ENCODE measurements at regions not wholly inside any gene's neighbourhood (a gene's known extent, or its start where the extent isn't known, plus 50 kb on each side); places are given as distances from the start of the nearest gene placed in this dataset.

DNA sequence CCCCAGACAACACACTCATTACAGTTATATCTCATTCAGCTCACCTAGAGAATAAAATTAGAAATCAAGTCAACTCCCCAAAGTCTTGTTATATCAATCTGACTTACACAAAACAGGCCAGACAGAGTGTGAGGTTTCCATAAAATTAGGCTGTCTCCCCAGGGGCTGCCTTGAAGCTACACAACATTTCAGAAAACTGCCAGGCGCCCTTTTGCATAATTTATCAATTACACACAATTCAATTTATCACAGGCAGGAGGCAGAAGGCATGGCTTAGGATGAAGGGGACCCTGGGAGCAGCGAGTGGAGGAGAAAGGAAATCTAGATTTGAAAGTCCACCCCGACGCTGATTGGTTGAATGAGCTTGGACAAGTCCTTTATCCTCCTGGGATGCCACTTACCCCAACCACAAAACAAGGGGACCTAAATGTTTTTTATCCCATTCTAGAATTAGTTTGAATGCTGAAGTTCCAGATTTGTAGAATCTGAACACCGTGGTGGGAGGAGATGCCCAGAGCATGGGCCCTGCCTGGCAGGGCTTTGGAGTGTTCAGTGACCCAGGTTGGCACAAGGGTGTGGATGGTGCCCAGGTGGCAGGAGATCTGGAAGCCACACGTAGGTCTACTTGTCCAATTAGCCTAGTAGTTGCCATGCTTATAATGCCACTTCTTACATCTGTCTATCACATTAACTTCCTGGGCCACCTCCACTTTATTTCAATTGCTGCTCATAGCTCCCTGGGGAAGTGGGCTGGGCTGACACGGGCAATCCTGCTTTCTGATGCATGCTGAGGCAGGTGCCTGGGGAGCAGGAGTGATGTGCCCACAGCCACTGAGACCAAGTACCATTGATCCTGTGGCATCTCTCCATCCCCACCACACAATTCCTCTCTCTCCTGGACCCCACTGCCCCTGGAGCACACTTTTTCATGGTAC, 119.8 kb upstream of the TLE3 start:
- DNase-seq (ENCODE audit: low spot score) = no peak
- TF ChIP-seq, protein P1, sequence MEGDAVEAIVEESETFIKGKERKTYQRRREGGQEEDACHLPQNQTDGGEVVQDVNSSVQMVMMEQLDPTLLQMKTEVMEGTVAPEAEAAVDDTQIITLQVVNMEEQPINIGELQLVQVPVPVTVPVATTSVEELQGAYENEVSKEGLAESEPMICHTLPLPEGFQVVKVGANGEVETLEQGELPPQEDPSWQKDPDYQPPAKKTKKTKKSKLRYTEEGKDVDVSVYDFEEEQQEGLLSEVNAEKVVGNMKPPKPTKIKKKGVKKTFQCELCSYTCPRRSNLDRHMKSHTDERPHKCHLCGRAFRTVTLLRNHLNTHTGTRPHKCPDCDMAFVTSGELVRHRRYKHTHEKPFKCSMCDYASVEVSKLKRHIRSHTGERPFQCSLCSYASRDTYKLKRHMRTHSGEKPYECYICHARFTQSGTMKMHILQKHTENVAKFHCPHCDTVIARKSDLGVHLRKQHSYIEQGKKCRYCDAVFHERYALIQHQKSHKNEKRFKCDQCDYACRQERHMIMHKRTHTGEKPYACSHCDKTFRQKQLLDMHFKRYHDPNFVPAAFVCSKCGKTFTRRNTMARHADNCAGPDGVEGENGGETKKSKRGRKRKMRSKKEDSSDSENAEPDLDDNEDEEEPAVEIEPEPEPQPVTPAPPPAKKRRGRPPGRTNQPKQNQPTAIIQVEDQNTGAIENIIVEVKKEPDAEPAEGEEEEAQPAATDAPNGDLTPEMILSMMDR (IDR thresholded peaks at IDR 0.05) = no peak
- no peak for ATAC-seq (ENCODE audit: low FRiP score)

DNA sequence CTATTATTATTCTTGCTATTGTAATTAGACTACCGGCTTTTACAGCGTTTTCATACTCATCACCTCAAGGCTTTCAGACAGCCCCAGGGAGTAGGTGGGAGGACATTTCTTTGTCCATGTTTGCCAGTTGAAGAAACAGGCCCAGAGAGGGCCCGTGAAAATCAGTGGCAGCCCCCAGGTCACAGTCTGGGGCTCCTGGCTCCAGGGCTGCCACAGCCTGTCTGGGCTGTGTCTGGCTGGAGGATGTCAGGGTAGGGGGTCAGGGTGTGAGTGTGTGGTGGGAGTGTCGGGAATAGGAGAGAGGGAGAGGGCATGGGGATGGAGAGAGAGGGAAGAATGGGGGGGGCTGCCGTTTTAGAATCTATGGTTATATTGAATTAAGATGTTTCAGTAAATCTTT, 118.2 kb upstream of the TLE3 start:
- DNase-seq (ENCODE audit: low spot score) (no peak), ATAC-seq (ENCODE audit: low FRiP score) (no peak)
- TF ChIP-seq, protein P1 (IDR thresholded peaks at IDR 0.05) = no peak

DNA sequence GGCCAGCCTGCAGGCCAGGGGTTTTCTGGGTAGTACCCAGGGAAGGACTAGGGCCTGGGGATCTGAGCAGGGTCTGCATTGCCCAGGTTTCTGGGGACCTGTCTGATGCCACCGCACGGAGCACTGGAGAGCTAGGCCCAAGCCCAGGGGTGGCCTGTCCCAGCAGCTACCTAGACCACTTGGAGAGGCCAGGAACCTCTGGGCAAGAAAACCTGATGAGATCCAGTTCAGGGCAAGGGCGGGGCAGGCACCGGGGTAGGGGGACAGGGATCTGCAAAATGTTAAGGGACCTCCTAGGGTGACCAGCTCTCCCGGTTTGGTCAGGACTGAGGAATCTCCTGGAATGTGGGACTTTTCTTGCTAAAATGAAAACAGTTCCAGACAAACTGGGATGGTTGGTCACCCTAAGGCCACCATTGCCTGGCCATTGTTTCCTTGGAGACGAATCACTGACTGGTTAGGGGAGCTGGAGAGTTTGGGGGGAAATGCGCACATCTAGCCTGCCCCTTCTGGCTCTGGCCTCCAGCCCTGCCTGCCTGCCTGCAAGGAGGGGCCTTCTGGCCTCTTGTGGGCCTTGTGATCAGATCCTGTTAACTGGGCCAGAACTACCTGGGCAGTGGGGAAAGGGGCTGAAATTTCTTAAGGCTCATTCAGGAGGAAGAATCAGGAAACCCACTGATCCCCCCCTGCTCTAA, 117.4 kb upstream of the TLE3 start:
- no peak for ATAC-seq (ENCODE audit: low FRiP score)
- TF ChIP-seq, protein P1 (IDR thresholded peaks at IDR 0.05) = no peak
- DNase-seq (ENCODE audit: low spot score) = no peak

DNA sequence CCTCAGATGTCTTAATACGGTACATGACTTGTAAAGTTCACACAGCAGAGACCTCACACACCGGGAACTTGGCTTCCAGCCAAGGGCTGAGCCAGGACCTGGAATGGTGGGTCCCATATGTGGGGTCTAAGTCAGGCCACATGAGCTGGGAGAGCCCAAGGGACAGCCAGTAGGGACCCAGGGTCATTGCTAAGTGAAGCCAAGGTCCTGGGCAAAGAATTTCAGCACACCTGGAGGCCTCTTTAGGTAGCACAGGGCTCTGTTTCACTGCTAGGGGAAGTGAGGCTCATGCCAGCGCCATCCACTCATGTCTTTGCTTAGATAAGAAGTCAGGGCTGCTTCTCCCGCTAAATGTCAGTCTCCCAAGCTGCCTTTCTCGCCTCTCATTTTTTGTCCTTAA, 116.6 kb upstream of the TLE3 start:
- DNase-seq (ENCODE audit: low spot score) (no peak), ATAC-seq (ENCODE audit: low FRiP score) (no peak)
- TF ChIP-seq, protein P1 (IDR thresholded peaks at IDR 0.05) = no peak

DNA sequence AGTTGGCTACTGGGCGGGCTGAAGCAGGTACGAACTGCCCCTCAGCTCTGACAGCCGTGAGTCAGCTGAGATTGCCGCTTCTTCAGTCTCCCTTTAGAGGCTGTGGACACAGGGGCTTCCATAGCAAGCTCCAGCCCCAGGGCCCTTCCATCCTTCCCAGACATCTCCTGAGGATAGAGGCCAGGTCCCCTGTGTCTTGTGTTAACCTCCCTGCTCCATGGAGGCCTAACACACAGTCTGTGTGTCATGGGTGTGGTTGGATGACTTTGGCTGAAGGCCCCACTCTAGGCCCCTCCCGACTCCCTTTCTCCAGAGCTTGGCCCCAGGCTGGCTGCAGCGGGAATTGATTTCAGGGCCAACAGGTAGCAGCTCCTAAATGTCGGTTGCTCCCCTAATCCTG, 116.1 kb upstream of the TLE3 start:
- TF ChIP-seq, protein P1 (IDR thresholded peaks at IDR 0.05) = no peak
- DNase-seq (ENCODE audit: low spot score) (no peak), ATAC-seq (ENCODE audit: low FRiP score) (no peak)

DNA sequence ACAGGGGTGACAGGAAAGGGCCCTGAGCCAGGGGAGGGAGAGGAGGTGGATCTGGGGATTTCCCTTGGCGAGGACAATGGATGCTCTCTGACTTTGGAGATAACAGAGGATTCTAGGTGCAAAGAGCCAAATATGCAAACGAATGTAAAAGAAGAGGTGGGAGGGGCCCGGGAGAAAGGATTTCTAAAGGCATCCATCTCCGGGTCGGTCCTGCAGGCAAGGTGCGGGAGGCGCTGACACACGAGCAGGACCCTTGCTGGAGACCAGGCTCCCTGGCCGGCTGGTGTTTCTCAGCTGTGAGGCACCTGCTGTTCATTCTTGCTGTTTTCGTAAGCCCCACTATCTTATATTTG, 115.2 kb upstream of the TLE3 start:
- ATAC-seq (ENCODE audit: low FRiP score) = no peak
- DNase-seq (ENCODE audit: low spot score) = no peak
- TF ChIP-seq, protein P1 (IDR thresholded peaks at IDR 0.05) = no peak
